Activated T-helper 9 cell treated with anti-CD3 and anti-CD28 coated beads, Interleukin-2, amount 50 U/mL, for 16 hours (primary cell): ENCODE measurements at regions not wholly inside any gene's neighbourhood (a gene's known extent, or its start where the extent isn't known, plus 50 kb on each side); places are given as distances from the start of the nearest gene placed in this dataset.
"Not testable (repeated sequence)": the region's sequence is repeated elsewhere in the genome, so short reads cannot be mapped to it uniquely, and the experiment has no call there.

Experiments
- DNase-seq: peaks from one replicate; pipeline ENCODE4 v3.0.0-alpha.2; 2020; ENCODE audit warnings: low read depth

GRCh38 chr10:28445516-28445915 is 87.4 kb upstream of the WAC start:
- DNase-seq: no peak

GRCh38 chr10:28449382-28449781 is 83.5 kb upstream of the WAC start:
- DNase-seq: no peak

- DNase-seq: no peak
Observed at GRCh38 chr10:28449926-28450325, 83.0 kb upstream of the WAC start.

GRCh38 chr10:28453926-28454325 is 79.0 kb upstream of the WAC start:
- no peak for DNase-seq

- no peak for DNase-seq
Observed at GRCh38 chr10:28457110-28457509, 75.8 kb upstream of the WAC start.

- not testable (repeated sequence) for DNase-seq
Observed at GRCh38 chr10:28457873-28458272, 75.0 kb upstream of the WAC start.

GRCh38 chr10:28459453-28460144 is 73.3 kb upstream of the WAC start:
- DNase-seq: no peak

- no peak for DNase-seq
Observed at GRCh38 chr10:28463141-28463540, 69.8 kb upstream of the WAC start.

- no peak for DNase-seq
Observed at GRCh38 chr10:28463676-28464395, 69.1 kb upstream of the WAC start.

GRCh38 chr10:28467615-28468014 is 65.3 kb upstream of the WAC start:
- no peak for DNase-seq

GRCh38 chr10:28468707-28469483 is 64.0 kb upstream of the WAC start:
- no peak for DNase-seq

GRCh38 chr10:28470873-28471651 is 61.9 kb upstream of the WAC start:
- no peak for DNase-seq

- DNase-seq: no peak
Observed at GRCh38 chr10:28471652-28472050, 61.3 kb upstream of the WAC start.

GRCh38 chr10:28478646-28479045 is 54.3 kb upstream of the WAC start:
- no peak for DNase-seq

- no peak for DNase-seq
Observed at GRCh38 chr10:28479425-28479865, 53.5 kb upstream of the WAC start.

GRCh38 chr10:28479927-28480627 is 52.8 kb upstream of the WAC start:
- no peak for DNase-seq

- no peak for DNase-seq
Observed at GRCh38 chr10:28480628-28480965, 52.3 kb upstream of the WAC start.

GRCh38 chr10:28481346-28481745 is 51.6 kb upstream of the WAC start:
- DNase-seq: not testable (repeated sequence)

- DNase-seq: no peak
Observed at GRCh38 chr10:28481968-28482367, 51.0 kb upstream of the WAC start.
